HK-2 (cell line): ENCODE measurements at regions not wholly inside any gene's neighbourhood (a gene's known extent, or its start where the extent isn't known, plus 50 kb on each side); places are given as distances from the start of the nearest gene placed in this dataset.
"Not testable (repeated sequence)": the region's sequence is repeated elsewhere in the genome, so short reads cannot be mapped to it uniquely, and the experiment has no call there.

Experiments
- DNase-seq: peaks from one replicate; pipeline ENCODE4 v3.0.0-alpha.2; 2018; ENCODE audit not compliant: unreplicated experiment

GRCh38 chr13:63344711-63345110, 1929.1 kb upstream of the PCDH20 start:
- no peak for DNase-seq

DNA sequence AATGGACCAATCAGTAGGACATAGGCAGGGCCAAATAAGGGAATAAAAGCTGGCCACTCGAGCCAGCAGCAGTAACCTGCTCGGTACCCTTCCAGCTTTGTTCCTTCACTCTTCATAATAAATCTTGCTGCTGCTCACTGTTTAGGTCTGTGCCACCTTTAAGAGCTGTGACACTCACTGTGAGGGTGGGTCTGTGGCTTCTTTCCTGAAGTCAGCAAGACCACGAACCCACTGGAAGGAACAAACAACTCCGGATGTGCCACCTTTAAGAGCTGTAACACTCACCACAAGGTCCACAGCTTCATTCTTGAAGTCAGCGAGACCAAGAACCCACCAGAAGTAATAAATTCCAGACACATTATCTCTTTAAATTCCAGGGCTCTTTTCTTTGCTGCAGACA, 1922.3 kb upstream of the PCDH20 start:
- DNase-seq, result no peak

- DNase-seq, result no peak
Measured at GRCh38 chr13:63337041-63337440, 1921.4 kb upstream of the PCDH20 start.

DNA sequence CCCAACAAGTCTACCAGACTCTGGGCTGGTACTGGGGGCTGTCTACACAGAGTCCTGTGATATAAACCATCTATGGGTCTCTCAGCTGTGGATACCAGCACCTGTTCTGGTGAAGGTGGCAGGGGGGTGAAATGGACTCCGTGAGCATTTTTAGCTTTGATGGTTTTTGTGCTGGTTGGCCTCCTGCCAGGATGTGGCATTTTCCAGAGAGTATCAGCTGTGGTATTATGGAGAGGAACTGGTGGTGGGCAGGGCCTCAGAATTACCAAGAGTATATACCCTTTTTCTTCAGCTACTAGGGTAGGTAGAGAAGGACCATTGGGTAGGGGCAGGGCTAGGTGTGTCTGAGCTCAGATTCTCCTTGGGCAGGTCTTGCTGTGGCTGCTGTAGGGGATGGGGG, 1920.9 kb upstream of the PCDH20 start:
- no peak for DNase-seq

DNA sequence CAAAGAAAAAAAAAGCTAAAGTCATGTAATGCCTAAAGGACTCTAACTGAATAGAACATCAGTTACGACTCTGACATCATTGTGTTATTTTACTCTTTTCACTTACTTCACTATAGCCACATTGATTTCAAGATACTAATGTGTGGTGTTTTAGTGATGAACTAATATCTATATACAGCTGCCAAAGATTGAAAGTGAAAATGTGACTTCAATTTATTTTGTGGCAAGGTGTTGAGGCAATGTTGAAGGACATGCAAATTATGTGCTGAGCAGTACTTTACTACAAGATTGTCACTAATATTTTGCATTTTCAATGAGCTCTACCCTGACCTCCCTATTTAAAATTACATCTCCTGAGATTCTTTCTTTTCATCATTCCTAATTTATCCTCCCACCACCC, 1911.9 kb upstream of the PCDH20 start:
- DNase-seq, result no peak

DNA sequence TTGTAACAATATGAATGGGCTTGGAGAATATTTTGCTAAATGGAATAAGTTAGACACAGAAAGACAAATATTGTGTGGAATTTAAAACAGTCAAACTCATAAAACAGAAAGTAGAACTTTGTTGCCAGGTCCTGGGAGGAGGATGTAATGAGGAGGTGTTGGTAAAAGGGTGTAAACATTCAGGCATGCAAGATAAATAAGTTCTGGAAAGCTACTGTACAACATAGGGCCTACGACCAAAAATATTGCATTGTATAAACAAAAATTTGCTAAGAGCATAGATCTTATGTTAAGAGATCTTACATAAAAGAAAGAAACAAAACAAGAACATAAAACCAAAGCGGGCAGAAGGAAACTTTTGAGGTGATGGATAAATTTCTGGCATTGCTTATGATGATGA, 1907.8 kb upstream of the PCDH20 start:
- DNase-seq, result no peak

GRCh38 chr13:63311587-63311986, 1895.9 kb upstream of the PCDH20 start:
- no peak for DNase-seq

DNA sequence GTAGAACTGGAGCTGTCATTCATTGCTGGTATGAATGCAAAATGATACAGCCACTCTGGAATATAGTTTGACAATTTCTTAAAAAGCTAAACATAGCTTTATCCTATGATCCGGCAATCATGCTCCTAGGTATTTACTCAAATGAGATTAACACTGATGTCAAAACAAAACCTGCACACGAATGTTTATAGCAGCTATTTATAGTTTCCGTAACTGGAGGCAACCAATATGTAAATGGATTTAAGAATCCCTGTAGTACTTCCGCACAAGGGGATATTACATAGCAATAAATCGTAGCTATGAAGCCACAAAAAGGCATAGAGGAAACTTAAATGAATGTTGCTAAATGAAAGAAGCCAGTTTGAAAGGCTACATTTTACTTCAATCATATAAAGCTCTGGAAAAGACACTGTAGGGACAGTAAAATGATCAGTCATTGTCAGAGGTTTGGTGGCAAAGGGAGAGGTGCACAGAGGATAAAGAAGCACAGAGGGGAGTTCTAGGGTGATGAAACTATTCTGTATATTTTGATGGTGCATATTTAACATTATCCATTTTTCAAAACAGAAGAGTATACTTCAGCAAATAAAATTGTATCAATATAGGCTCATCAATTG, 1893.0 kb upstream of the PCDH20 start:
- DNase-seq, result no peak

GRCh38 chr13:63307228-63307627, 1891.6 kb upstream of the PCDH20 start:
- DNase-seq, result no peak

DNA sequence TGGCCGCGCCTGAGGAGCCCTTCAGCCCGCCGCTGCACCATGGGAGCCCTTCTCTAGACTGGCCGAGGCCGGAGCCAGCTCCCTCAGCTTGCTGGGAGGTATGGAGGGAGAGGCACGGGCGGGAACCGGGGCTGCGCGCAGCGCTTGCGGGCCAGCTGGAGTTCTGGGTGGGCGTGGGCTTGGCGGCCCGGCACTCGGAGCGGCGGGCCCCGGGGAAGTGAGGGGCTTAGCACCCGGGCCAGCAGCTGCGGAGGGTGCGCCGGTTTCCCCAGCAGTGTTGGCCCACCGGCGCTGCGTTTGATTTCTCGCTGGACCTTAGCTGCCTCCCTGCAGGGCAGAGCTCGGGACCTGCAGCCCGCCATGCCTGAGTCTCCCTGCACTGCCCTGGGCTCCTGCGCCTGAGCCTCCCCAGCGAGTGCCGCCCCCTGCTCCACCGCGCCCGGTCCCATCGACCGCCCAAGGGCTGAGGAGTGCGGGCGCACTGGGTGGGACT, 1890.0 kb upstream of the PCDH20 start:
- no peak for DNase-seq

DNA sequence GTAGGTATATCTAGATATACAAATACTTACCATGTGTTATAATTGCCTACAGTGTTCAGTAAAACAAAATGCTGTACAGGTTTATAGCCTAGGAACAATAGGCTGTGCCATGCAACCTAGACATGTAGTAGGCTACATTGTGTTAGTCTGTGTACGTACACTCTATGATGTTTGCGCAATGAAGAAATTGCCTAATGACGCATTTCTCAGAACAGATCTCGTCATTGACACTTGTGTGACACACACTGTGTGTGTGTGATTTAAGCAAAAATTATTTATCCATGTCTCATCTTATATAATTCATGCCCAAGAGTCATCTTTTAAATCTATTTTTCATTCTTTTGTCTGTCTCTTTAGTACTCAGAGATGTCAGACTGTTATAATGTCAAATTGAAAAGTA, 1888.8 kb upstream of the PCDH20 start:
- DNase-seq, result no peak

- no peak for DNase-seq
Measured at GRCh38 chr13:63299866-63300394, 1884.3 kb upstream of the PCDH20 start.

GRCh38 chr13:63297163-63297562, 1881.5 kb upstream of the PCDH20 start:
- no peak for DNase-seq

DNA sequence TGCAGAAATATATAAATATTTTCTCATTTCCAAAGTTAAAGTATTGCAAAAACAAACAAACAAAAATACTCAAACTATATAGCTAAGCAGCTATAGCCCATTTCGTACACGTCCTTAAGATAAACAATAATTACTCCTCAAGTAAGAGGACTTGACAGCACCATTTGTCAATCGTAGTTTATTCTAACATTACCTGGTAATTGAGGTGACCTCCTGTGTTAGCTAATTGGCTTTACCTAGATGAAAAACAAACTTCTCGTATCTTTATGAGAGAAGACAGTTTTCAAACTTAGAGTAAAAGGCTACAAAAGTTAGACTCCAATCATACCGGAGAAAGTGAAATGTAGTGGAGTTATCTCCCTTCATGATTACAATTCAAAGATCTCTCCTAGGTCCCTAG, 1876.1 kb upstream of the PCDH20 start:
- no peak for DNase-seq

GRCh38 chr13:63288576-63288975, 1872.9 kb upstream of the PCDH20 start:
- no peak for DNase-seq

DNA sequence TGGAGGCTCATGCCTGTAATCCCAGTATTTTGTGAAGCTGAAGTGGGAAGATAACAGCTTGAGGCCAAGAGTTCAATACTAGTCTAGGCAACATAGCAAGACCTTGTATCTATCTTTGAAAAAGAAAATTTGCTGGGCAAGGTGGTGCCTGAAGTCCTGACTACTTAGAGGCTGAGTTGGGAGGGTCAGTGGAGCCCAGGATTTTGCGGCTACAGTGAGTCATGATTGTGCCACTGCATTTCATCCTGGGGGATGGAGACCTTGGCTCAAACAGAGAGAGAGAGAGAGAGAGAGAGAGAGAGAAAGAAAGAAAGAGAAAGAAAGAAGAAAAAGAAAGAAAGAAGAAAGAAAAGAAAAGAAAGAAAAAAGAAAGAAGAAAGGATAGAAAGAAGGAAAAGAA, 1872.3 kb upstream of the PCDH20 start:
- DNase-seq, result no peak

GRCh38 chr13:63285426-63285825, 1869.8 kb upstream of the PCDH20 start:
- no peak for DNase-seq

DNA sequence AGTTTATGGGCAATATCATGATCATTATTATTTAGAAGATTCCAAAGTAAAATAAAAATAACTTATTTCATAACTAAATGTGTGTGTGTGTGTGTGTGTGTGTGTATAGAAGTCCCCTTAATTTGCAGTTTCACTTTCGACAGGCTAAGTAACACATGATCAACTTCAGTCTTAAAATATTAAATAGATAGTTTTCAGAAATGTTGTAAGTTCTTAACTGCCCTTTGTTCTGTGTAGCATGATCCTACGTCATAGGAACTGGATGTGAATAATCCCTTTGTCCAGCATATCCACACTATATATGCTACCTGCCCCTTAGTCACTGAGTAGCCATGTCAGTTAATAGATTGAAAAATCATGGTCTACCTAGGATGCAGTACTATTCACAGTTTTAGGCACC, 1863.5 kb upstream of the PCDH20 start:
- DNase-seq, result no peak

- no peak for DNase-seq
Measured at GRCh38 chr13:63274772-63275171, 1859.1 kb upstream of the PCDH20 start.

DNA sequence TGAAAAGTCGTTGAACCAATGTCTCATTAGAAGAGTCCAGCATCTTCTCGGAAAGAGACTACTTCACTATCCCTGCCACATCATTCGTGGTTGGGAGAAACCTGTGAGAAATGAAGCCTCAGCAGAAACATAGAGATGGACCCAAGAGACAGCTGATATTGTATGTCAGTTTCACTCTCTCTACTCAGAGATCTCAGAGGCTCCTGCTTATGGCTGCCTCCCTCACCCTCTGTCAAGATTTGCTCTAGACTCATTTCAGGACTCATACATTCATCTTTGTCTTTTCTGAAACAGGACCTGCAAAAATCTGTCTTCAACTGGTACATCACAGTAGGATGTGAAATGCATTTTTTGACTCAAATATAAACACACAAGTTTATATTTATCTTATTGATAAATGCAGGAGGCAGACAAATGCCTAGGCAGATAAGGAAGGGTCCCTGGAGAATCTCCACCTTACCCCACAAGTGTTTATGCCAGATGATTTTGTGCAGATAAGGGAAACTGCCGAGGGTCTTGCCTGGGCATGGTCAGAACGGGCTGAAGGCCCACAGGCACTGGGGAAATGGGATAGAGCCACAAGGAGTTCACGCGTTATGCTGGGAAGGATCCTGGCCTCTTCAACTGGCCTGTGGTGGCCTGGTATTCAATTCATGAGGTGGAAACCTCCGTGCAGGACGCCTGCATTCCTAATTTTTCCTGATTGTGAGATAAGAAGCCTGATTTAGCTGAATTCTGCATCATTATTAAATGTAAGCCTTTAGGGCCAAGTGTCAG, 1834.0 kb upstream of the PCDH20 start:
- no peak for DNase-seq

DNA sequence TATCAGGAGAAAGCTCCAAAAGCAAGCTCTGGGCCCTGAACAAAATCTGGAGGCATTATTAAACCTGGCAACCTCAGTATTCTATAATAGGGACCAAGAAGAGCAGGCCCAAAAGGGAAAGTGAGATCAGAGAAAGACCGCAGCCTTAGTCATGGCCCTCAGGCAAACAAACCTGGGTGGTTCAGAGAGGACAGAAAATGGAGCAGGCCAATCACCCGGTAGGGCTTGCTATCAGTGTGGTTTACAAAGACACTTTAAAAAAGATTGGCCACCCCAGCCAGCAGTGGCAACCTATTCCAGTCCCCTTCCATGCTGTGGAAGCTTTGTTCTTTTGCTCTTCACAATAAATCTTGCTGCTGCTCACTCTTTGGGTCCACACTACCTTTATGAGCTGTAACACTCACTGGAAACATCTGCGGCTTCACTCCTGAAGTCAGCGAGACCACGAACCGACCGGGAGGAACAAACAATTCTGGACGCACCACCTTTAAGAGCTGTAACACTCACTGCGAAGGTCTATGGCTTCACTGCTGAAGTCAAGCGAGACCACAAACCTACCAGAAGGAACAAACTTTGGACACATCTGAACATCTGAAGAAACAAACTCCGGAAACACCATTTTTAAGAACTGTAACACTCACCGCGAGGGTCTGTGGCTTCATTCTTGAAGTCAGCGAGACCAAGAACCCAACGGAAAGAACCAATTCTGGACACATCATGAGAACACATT, 1821.2 kb upstream of the PCDH20 start:
- not testable (repeated sequence) for DNase-seq

GRCh38 chr13:63218596-63218995, 1802.9 kb upstream of the PCDH20 start:
- not testable (repeated sequence) for DNase-seq
